HG02759 (cell line): ENCODE measurements at regions not wholly inside any gene's neighbourhood (a gene's known extent, or its start where the extent isn't known, plus 50 kb on each side); places are given as distances from the start of the nearest gene placed in this dataset.
"Not testable (repeated sequence)": the region's sequence is repeated elsewhere in the genome, so short reads cannot be mapped to it uniquely, and the experiment has no call there.

Experiments used
- ATAC-seq: cut with Tn5 transposase; IDR thresholded peaks from one replicate; pipeline ENCODE4 v1.9.1; 2021; ENCODE audit warnings: mild to moderate bottlenecking, moderate library complexity; ENCODE audit not compliant: unreplicated experiment

DNA sequence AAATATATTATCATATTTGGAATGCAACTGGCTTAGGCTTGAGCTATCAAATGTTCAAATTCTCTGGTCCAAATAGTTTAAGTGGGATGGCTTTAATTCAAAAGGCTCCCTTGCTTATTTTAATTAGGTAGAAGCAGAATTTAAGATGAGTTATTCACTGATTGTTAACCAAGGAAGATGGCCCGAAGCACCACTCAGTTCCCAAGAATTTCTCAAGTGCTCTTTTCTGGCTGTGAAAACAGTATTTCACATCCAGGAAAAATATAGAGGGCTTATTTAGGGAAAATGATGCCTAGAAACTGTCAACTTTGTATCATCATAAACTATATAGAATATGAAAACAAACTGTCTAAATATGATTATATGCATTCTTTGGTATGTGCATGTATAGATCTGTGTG is 246.5 kb upstream of the SFRP2 start:
- ATAC-seq: no peak

GRCh38 chr4:154033921-154034320 is 245.0 kb upstream of the SFRP2 start:
- ATAC-seq: no peak

- no peak for ATAC-seq
These were observed 244.0 kb upstream of the SFRP2 start for GRCh38 chr4:154032914-154033313.

DNA sequence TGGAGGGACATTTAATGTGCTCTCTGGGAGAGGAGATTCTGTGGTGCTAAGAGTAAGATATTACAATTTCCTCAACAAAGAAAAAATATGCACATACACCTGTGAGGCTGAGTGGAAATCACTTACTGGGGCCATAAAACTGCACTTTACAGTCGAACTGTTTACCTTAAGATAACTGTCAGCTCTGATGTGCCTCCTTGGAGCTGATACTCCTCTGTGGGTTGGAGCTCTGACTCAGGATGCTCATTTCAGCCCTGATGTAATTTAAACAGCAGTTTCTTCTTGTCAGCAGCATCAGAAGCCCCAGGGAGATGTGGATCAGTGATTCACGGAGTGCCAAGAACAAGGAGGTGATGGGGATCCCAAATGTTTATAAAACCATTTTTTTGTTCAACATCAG is 241.9 kb upstream of the SFRP2 start:
- ATAC-seq: no peak

DNA sequence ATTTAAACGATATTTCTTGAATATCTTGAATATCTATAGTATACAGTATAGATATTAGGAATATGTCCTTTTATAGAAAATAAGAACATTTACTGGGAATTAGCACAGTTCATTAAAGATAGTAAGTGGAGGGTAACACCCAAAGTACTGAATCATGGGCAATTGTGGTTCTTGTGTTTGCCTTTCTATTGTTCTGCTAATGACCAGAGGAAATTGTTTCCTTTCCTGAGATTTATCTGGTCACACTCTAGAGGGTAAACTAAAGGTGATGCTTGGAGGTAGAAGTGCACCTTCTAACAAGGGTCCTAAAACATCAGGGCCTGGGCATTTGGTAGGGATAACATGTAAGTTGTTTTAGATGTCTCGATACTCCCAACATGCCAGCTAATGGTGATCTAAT is 241.3 kb upstream of the SFRP2 start:
- ATAC-seq: no peak

GRCh38 chr4:154029171-154029570 is 240.3 kb upstream of the SFRP2 start:
- no peak for ATAC-seq

DNA sequence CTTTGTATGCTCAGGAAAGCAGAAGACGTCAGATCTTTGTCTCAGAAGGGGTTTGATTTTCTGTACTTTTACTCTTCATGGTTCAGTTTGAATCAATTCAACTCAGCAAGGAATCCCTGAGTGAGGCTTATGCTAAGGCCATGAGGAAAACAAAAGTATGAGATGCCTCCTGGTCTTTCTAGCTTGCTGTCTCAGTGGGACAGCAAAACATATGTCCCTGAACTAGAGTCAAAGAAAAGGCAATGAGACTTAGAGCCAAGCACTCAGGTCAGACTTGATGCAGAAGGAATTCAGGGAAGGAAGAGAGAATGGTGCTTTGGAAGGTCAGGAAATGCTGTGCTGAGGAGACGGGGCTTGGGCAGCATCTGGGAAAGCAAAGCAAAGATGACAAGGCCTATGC is 236.2 kb upstream of the SFRP2 start:
- no peak for ATAC-seq

- ATAC-seq: no peak
These were observed 235.3 kb upstream of the SFRP2 start for GRCh38 chr4:154024097-154024694.

DNA sequence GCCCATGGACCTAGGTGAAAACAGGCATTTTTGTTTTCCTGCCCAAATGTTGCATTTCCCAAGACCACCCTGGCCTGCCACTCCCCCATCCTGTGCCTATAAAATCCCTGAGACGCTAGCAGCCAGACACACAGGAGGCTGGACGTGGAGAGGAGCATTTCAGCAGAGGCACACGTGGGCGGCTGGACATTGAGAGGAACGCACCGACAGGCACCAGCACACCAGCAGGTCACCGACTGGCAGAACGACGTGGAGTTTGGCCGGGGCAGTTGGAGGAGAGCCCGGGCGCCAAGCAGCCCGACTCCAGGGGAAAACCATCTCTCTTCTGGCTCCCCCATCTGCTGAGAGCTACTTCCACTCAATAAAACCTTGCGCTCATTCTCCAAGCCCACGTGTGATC is 234.8 kb upstream of the SFRP2 start:
- ATAC-seq: not testable (repeated sequence)

- no peak for ATAC-seq
These were observed 230.9 kb upstream of the SFRP2 start for GRCh38 chr4:154019811-154020210.

DNA sequence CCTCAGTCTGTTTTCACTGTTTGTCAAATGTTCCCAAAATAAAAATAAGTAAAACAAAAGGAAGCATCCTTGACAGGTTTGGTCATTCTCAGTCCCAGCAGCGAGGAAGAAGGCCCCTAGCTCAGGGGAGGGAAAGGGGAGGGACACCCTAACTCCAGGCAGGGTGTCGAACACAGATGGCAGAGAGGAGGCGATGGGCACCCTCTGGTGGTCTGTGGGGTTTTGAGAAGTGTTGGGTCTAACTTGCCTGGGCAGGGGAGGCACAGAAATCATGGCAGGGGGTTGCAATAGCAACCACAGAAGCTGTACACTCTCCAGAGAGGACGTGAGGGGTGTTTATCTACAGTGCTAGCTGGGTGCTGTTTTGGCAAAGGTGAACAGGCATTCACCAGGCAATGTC is 229.8 kb upstream of the SFRP2 start:
- no peak for ATAC-seq

DNA sequence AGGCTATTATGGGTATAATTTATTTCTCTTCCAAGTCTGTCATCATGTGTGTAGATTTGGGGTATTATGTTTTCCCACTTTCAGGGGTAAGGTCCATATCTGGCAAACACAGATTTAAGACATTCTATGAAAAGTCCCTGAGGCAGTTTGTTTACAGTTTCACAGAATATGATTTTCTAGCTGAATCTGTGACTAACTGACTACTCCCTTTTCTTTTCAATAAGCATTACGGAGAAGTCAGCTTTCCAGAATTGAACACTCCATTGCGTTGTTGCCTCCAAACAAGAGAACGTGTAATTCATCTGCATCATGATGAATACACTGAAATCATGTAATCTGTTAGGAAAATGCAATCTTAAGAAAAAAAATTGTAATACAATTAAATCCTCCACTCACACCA is 226.7 kb upstream of the SFRP2 start:
- ATAC-seq: no peak

DNA sequence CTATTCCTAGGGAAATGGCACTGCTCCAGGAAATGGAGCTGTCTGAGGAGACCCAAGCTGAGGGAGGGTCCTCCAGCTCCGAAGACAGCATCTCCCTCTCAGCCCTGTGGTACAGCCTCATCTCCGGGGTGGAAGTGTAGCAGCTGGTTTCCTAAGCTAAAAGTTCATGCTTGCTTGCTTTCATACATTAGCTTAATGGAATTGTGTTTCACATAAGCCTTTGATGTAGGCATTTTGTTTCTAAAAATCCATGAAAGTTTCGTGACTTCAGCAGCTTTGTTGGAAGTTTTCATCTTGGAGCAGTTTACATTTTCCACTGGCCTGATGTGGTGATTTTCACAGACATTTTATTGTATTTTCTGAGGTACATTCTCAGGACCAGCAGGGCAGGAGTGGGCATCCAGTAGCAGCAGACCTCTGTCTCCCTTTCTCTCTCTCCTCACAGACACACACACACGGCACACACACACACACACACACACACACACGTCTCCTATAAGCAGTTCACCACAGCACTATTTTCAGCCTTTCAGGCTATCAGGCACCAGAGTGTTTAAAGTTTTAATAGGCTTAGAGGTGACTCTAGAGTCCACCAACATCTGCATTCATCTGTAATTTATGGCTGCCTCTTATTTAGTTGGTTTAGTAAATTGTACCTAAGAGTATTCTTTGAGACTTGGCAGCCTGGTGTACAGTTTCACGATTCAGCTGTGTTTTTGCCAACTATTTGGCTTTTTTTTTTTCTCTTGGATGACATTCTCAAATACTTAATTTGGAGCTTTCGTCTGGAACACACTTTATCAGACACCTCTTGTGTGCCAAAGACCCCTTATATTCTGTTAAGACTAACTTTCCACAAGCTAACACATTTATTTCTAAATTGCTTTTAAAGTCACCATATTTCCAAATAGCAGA is 225.8 kb upstream of the SFRP2 start:
- no peak for ATAC-seq

DNA sequence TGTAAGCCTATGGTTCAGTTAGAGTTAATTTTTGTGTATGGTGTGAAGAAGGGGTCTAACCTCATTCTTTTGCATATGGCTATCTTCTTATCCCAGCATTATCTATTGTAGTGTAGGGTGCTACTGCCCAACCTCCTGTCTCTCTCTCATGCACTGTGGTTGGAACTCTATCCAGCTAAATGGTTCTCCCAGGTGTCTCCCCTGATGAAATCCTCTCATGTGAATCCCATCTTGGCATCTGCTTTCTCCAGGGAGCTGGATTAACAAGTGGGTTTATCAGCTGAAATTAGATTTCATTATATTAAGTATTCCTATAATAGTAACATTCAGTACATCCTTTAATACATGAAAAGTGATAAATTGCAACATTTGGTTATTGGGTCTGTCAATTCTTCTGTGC is 224.7 kb upstream of the SFRP2 start:
- ATAC-seq: no peak

- no peak for ATAC-seq
These were observed 221.5 kb upstream of the SFRP2 start for GRCh38 chr4:154010371-154010770.

DNA sequence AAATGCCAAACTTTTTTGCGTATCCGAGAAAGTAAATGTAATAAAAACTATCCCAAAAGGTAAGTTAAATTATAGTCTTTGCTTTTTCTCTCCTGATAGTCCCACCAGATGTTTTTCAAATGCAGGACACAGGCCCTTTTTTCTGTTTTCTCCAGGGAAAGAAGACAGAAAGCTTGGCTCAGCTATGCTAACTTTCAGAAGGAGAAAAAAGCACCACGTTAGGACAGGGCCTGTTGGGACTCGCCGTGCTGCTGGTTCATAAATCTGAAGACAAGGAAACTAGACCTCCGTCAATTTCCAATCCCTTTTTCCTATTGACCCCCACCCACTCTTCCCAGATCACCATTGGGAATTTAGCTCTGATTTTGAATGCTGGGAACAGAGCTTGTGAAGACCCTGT is 220.9 kb upstream of the SFRP2 start:
- no peak for ATAC-seq

- no peak for ATAC-seq
These were observed 220.3 kb upstream of the SFRP2 start for GRCh38 chr4:154009191-154009590.

DNA sequence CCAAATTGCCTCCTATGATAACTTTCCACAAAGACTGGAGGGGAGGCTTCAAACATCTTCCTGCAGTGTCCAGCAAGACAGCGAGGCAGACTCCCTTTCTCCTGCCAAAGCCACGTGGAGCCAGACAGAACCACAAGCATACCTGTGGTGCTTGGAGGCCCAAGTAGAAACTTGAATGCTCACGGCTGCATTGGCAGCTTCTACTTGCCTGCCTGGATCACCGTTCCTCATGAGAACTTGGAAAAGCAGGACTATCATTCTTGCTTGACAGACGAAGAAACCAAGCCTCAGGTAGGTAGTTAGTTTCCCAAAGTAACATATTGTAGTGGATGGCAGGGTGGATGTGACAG is 216.3 kb upstream of the SFRP2 start:
- ATAC-seq: no peak

- ATAC-seq: no peak
These were observed 215.8 kb upstream of the SFRP2 start for GRCh38 chr4:154004507-154005170.

GRCh38 chr4:154004016-154004415 is 215.1 kb upstream of the SFRP2 start:
- no peak for ATAC-seq

GRCh38 chr4:154003378-154003777 is 214.5 kb upstream of the SFRP2 start:
- no peak for ATAC-seq

- no peak for ATAC-seq
These were observed 212.3 kb upstream of the SFRP2 start for GRCh38 chr4:154001193-154001592.
